Keratinocyte (primary cell): ENCODE measurements at regions not wholly inside any gene's neighbourhood (a gene's known extent, or its start where the extent isn't known, plus 50 kb on each side); places are given as distances from the start of the nearest gene placed in this dataset.
"Not testable (repeated sequence)": the region's sequence is repeated elsewhere in the genome, so short reads cannot be mapped to it uniquely, and the experiment has no call there.

Source experiments
- DNase-seq: peaks from one replicate; pipeline ENCODE4 v3.0.0-alpha.2; 2011; ENCODE audit warnings: low read depth, missing footprints, low spot score
- FAIRE-seq: peaks from 2 replicates; lab custom pipeline; 2011; peaks lifted over from hg19 to GRCh38; lab: Jason Lieb, UNC
- H2AFZ ChIP-seq: 2 replicates; pipeline ENCODE4 v1.6.0; 2012; ENCODE audit warnings: low read length, control low read depth, inconsistent platforms; ENCODE audit not compliant: control insufficient read depth
- H3K27ac ChIP-seq: 2 replicates; pipeline ENCODE4 v1.5.1; 2011; ENCODE audit warnings: low read length; ENCODE audit not compliant: control insufficient read depth, insufficient read depth
- H3K27me3 ChIP-seq: 3 replicates; pipeline ENCODE4 v1.6.0; 2011; ENCODE audit warnings: low read length; ENCODE audit not compliant: control insufficient read depth, insufficient read depth; ENCODE audit errors: extremely low read depth
- H3K36me3 ChIP-seq, 2 experiments: 2 replicates in 1 of 2; 3 replicates in 1 of 2; pipeline ENCODE4 v1.5.1; 2011; ENCODE audit warnings: low read length in 2 of 2, mild to moderate bottlenecking in 1 of 2; ENCODE audit not compliant: control insufficient read depth in 2 of 2, insufficient read depth in 2 of 2; ENCODE audit errors: extremely low read depth in 1 of 2
- H3K4me1 ChIP-seq: 3 replicates; pipeline ENCODE4 v1.5.1; 2011; ENCODE audit warnings: low read length; ENCODE audit not compliant: control insufficient read depth, insufficient read depth; ENCODE audit errors: extremely low read depth
- H3K4me2 ChIP-seq: 3 replicates; pipeline ENCODE4 v1.6.0; 2011; ENCODE audit warnings: low read depth, low read length; ENCODE audit not compliant: control insufficient read depth, insufficient read depth; ENCODE audit errors: extremely low read depth
- H3K4me3 ChIP-seq, 3 experiments: fragments of 200-600 bp in 1 of 3; sonication (generic) in 1 of 3; 2 replicates in 2 of 3; 3 replicates in 1 of 3; pipeline ENCODE4 v1.5.1; 2011 to 2016; ENCODE audit warnings: low read length in 3 of 3, mild to moderate bottlenecking in 3 of 3, control low read depth in 2 of 3, inconsistent platforms in 1 of 3, low read depth in 1 of 3, mixed read lengths in 1 of 3, mixed run types in 1 of 3, moderate library complexity in 1 of 3; ENCODE audit not compliant: control insufficient read depth in 2 of 3, insufficient read depth in 2 of 3; ENCODE audit errors: extremely low read depth in 1 of 3
- H3K79me2 ChIP-seq: 2 replicates; pipeline ENCODE4 v1.6.0; 2012; ENCODE audit warnings: low read length; ENCODE audit not compliant: control insufficient read depth, insufficient read depth
- H3K9ac ChIP-seq: 3 replicates; pipeline ENCODE4 v1.6.0; 2011; ENCODE audit warnings: low read length; ENCODE audit not compliant: control insufficient read depth, insufficient read depth; ENCODE audit errors: extremely low read depth
- H3K9me1 ChIP-seq: 3 replicates; pipeline ENCODE4 v1.6.0; 2011; ENCODE audit warnings: low read length; ENCODE audit not compliant: control insufficient read depth, insufficient read depth; ENCODE audit errors: extremely low read depth
- H3K9me3 ChIP-seq: 2 replicates; pipeline ENCODE4 v1.5.1; 2012; ENCODE audit warnings: low read depth, low read length; ENCODE audit not compliant: control insufficient read depth
- H4K20me1 ChIP-seq: 3 replicates; pipeline ENCODE4 v1.6.0; 2011; ENCODE audit warnings: low read length; ENCODE audit not compliant: control insufficient read depth, insufficient read depth; ENCODE audit errors: extremely low read depth
- EZH2 ChIP-seq: IDR thresholded peaks from one replicate; pipeline ENCODE4 v1.6.1; 2012; ENCODE audit warnings: inconsistent platforms, mild to moderate bottlenecking, low read length, moderate library complexity
- dilution Hi-C: fragments of 300-500 bp; cut with MboI; formaldehyde crosslinking; loops from one replicate; pipeline ENCODE4 v1.7.0; 2020; ENCODE audit warnings: low sequenced_read_pairs; ENCODE audit not compliant: extremely low pct_ligation_motif_present
- TF ChIP-seq, protein P1 (sequence below), 3 experiments: IDR thresholded peaks in 1 of 3; conservative IDR thresholded peaks in 1 of 3; optimal IDR thresholded peaks in 1 of 3; 2 replicates in 2 of 3; 3 replicates in 1 of 3; pipeline versions ENCODE3 to v1.5.1; 2011; ENCODE audit warnings: low read length in 3 of 3, mild to moderate bottlenecking in 3 of 3, moderate library complexity in 2 of 3, control low read depth in 1 of 3, inconsistent platforms in 1 of 3; ENCODE audit not compliant: insufficient read depth in 2 of 3; ENCODE audit errors: extremely low read depth in 1 of 3

- no peaks in the 10 kb centered on the region for H3K27me3 ChIP-seq
- no peaks in the 10 kb centered on the region for H3K79me2 ChIP-seq
- TF ChIP-seq, protein P1, sequence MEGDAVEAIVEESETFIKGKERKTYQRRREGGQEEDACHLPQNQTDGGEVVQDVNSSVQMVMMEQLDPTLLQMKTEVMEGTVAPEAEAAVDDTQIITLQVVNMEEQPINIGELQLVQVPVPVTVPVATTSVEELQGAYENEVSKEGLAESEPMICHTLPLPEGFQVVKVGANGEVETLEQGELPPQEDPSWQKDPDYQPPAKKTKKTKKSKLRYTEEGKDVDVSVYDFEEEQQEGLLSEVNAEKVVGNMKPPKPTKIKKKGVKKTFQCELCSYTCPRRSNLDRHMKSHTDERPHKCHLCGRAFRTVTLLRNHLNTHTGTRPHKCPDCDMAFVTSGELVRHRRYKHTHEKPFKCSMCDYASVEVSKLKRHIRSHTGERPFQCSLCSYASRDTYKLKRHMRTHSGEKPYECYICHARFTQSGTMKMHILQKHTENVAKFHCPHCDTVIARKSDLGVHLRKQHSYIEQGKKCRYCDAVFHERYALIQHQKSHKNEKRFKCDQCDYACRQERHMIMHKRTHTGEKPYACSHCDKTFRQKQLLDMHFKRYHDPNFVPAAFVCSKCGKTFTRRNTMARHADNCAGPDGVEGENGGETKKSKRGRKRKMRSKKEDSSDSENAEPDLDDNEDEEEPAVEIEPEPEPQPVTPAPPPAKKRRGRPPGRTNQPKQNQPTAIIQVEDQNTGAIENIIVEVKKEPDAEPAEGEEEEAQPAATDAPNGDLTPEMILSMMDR (optimal IDR thresholded peaks at IDR 0.05 in 1 of 3, IDR thresholded peaks at IDR 0.05 in 1 of 3, conservative IDR thresholded peaks at IDR 0.05 in 1 of 3; ENCODE audit: extremely low read depth in 1 of 3, insufficient read depth in 2 of 3, low read length in 3 of 3) = no peak
- TF ChIP-seq EZH2 = no peak
- H4K20me1 ChIP-seq = no peaks in the 10 kb centered on the region
- DNase-seq = no peak
- H3K9ac ChIP-seq = no peak overlapping the region
- H3K4me2 ChIP-seq = no peak overlapping the region
- no peaks in the 10 kb centered on the region for H3K36me3 ChIP-seq
- H3K4me3 ChIP-seq = no peak overlapping the region
- H3K9me1 ChIP-seq = no peaks in the 10 kb centered on the region
- no peaks in the 10 kb centered on the region for H3K4me1 ChIP-seq
- no peak overlapping the region for H2AFZ ChIP-seq
- dilution Hi-C loops = no loop called here
- no peaks in the 10 kb centered on the region for H3K9me3 ChIP-seq
- no peak for FAIRE-seq
- H3K27ac ChIP-seq = no peak overlapping the region
These were observed 524.8 kb upstream of the API5 start for GRCh38 chr11:42786981-42787380.

- H3K9ac ChIP-seq, H3K9me3 ChIP-seq, H3K4me3 ChIP-seq, FAIRE-seq, dilution Hi-C loops, H3K9me1 ChIP-seq, H3K27ac ChIP-seq, H4K20me1 ChIP-seq, DNase-seq, H3K4me1 ChIP-seq, H3K79me2 ChIP-seq, H3K27me3 ChIP-seq, H3K4me2 ChIP-seq, H2AFZ ChIP-seq, H3K36me3 ChIP-seq: not testable (repeated sequence)
These were observed 516.3 kb upstream of the API5 start for GRCh38 chr11:42795483-42795882.

DNA sequence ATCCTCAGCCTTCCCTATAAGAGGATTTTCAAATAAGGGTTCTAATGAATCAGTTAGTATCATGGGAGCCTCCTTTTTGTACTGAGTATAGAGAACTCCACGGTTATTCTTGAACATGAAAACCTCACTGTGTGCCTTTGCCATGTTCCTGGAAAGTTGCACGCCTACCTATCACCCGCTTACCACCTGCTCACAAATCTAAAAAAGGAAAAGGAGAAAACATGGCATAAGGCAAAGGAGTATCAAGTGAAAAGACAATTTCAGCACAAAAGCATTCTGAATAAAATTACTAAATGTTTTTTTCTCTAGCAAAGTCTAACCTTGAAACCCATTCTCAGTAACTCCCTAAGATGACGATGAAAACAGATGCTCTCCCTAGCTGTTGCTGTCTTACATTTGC, 511.8 kb upstream of the API5 start:
- Histone ChIP-seq H3K9me1 (no peaks in the 10 kb centered on the region), H4K20me1 (no peaks in the 10 kb centered on the region), H3K36me3 (no peaks in the 10 kb centered on the region), H3K4me2 (no peak overlapping the region), H3K4me1 (no peaks in the 10 kb centered on the region), H3K79me2 (no peaks in the 10 kb centered on the region), H3K27ac (no peak overlapping the region), H3K9me3 (no peaks in the 10 kb centered on the region), H3K4me3 (no peak overlapping the region), H2AFZ (no peak overlapping the region), H3K27me3 (no peaks in the 10 kb centered on the region), H3K9ac (no peak overlapping the region)
- FAIRE-seq = no peak
- DNase-seq = no peak
- TF ChIP-seq, protein P1 (optimal IDR thresholded peaks at IDR 0.05 in 1 of 3, IDR thresholded peaks at IDR 0.05 in 1 of 3, conservative IDR thresholded peaks at IDR 0.05 in 1 of 3; ENCODE audit: extremely low read depth in 1 of 3, insufficient read depth in 2 of 3, low read length in 3 of 3) = no peak
- no peak for TF ChIP-seq EZH2
- dilution Hi-C loops = no loop called here
